Esophagus muscularis mucosa (tissue), 4 donors: ENCODE measurements at regions not wholly inside any gene's neighbourhood (a gene's known extent, or its start where the extent isn't known, plus 50 kb on each side); places are given as distances from the start of the nearest gene placed in this dataset.

ENCODE experiments used
- DNase-seq: peaks from one replicate; pipeline ENCODE4 v3.0.0-alpha.2; 2017; ENCODE audit errors: extremely low spot score
- H3K27ac ChIP-seq, 4 donors: fragments of 200-600 bp; sonication (generic); replicated peaks in 1 of 4; 1 replicate in 3 of 4; 2 replicates in 1 of 4; pipeline ENCODE4 v1.5.1; 2016 to 2019; ENCODE audit warnings: mild to moderate bottlenecking in 1 of 4
- H3K27me3 ChIP-seq, 4 donors: fragments of 200-600 bp; sonication (generic); one replicate each; pipeline versions ENCODE4 v1.5.1 to v1.6.0; 2016 to 2019
- H3K36me3 ChIP-seq, 4 donors: fragments of 200-600 bp; sonication (generic); one replicate each; pipeline ENCODE4 v1.5.1; 2016 to 2019
- H3K4me1 ChIP-seq, 4 donors: fragments of 200-600 bp; sonication (generic); one replicate each; pipeline ENCODE4 v1.5.1; 2016 to 2019
- H3K4me3 ChIP-seq, 4 donors: fragments of 200-600 bp; sonication (generic); 1 replicate in 2 of 4; 2 replicates in 2 of 4; pipeline ENCODE4 v1.5.1; 2016 to 2019; ENCODE audit warnings: mild to moderate bottlenecking in 4 of 4, moderate library complexity in 1 of 4
- H3K9me3 ChIP-seq, 4 donors: fragments of 200-600 bp; sonication (generic); 1 replicate in 3 of 4; 2 replicates in 1 of 4; pipeline ENCODE4 v1.5.1; 2016 to 2019
- CTCF ChIP-seq, 3 experiments: fragments of 200-600 bp in 2 of 3; fragments of 450-650 bp in 1 of 3; sonication (generic) in 2 of 3; IDR thresholded peaks; one replicate each; pipeline ENCODE4 v1.5.1; 2017 to 2019; ENCODE audit warnings: antibody characterized with exemption in 3 of 3, mild to moderate bottlenecking in 2 of 3, moderate library complexity in 1 of 3
- EP300 ChIP-seq: sonication (generic); formaldehyde crosslinking; IDR thresholded peaks from one replicate; pipeline ENCODE4 v1.6.1; 2017; ENCODE audit warnings: antibody characterized with exemption
- POLR2A ChIP-seq: fragments of 450-650 bp; IDR thresholded peaks from one replicate; pipeline ENCODE4 v1.6.1; 2017; ENCODE audit warnings: antibody characterized with exemption, moderate library complexity, mild to moderate bottlenecking, low read depth
- POLR2AphosphoS5 ChIP-seq, 2 donors: sonication (generic); formaldehyde crosslinking; IDR thresholded peaks; one replicate each; pipeline ENCODE4 v1.6.1; 2017; ENCODE audit warnings: antibody characterized with exemption in 2 of 2
- WGBS: methylation state at CpG from one replicate; pipeline ENCODE4 v1.1.5; 2018; 5-methylcytosine and 5-hydroxymethylcytosine counted together
- intact Hi-C: fragments of 100-400 bp; cut with DNase I; formaldehyde crosslinking; loops from one replicate; pipeline ENCODE4 v1.15.1; 2023

GRCh38 chr13:44111701-44112100, 232.0 kb downstream of the LACC1 start:
- intact Hi-C loops = no loop called here
- WGBS = 76% methylated on average over 3 of the region's 3 CpGs
- TF ChIP-seq POLR2AphosphoS5 (IDR thresholded peaks at IDR 0.05) = no peak
- TF ChIP-seq EP300 = no peak
- no peak for TF ChIP-seq CTCF (IDR thresholded peaks at IDR 0.05)
- TF ChIP-seq POLR2A = no peak
- DNase-seq = peak; percentile 74
- Histone ChIP-seq H3K36me3 (no peaks in the 10 kb centered on the region), H3K9me3 (no peaks in the 10 kb centered on the region), H3K27me3 (no peaks in the 10 kb centered on the region), H3K4me3 (no peak overlapping the region), H3K4me1 (peaks cover 5 to 27% (median 10%) of the 10 kb centered on the region in 4 donors), H3K27ac (no peak overlapping the region)

GRCh38 chr13:44112700-44113329, 233.1 kb downstream of the LACC1 start:
- no peaks in the 10 kb centered on the region for H3K36me3 ChIP-seq
- peaks cover 14 to 27% (median 19%) of the 10 kb centered on the region in 4 donors for H3K4me1 ChIP-seq
- intact Hi-C loops = no loop called here
- H3K9me3 ChIP-seq = no peaks in the 10 kb centered on the region
- peak; percentile 29 for DNase-seq
- TF ChIP-seq EP300 = no peak
- TF ChIP-seq CTCF (IDR thresholded peaks at IDR 0.05) = no peak
- no peak for TF ChIP-seq POLR2AphosphoS5 (IDR thresholded peaks at IDR 0.05)
- no peak for TF ChIP-seq POLR2A
- H3K27me3 ChIP-seq = no peaks in the 10 kb centered on the region
- H3K4me3 ChIP-seq = no peak overlapping the region
- no peak overlapping the region for H3K27ac ChIP-seq
- 86% methylated on average over 6 of the region's 6 CpGs for WGBS

- peak overlapping the region; percentile 41 to 69 (median 50) for H3K27ac ChIP-seq
- peaks cover 14 to 19% (median 16%) of the 10 kb centered on the region in 4 donors for H3K4me1 ChIP-seq
- no peak overlapping the region for H3K4me3 ChIP-seq
- TF ChIP-seq CTCF (IDR thresholded peaks at IDR 0.05) (peak in 1 of 3 experiments; percentile 21), POLR2AphosphoS5 (IDR thresholded peaks at IDR 0.05) (no peak)
- 45% methylated on average over 7 of the region's 7 CpGs for WGBS
- intact Hi-C loops = no loop called here
- H3K36me3 ChIP-seq = no peaks in the 10 kb centered on the region
- peak; percentile 80 for DNase-seq
- no peaks in the 10 kb centered on the region for H3K27me3 ChIP-seq
- H3K9me3 ChIP-seq = no peaks in the 10 kb centered on the region
These were observed 237.0 kb downstream of the LACC1 start for GRCh38 chr13:44116562-44117332.

- Histone ChIP-seq H3K4me3 (no peak overlapping the region), H3K27ac (peak overlapping the region; percentile 41 to 69 (median 50)), H3K4me1 (peaks cover 14 to 19% (median 16%) of the 10 kb centered on the region in 4 donors), H3K36me3 (no peaks in the 10 kb centered on the region), H3K27me3 (no peaks in the 10 kb centered on the region), H3K9me3 (no peaks in the 10 kb centered on the region)
- TF ChIP-seq EP300 = no peak
- TF ChIP-seq POLR2AphosphoS5 (IDR thresholded peaks at IDR 0.05) = no peak
- no peak for TF ChIP-seq POLR2A
- no peak for TF ChIP-seq CTCF (IDR thresholded peaks at IDR 0.05)
- intact Hi-C loops = no loop called here
- 11% methylated on average over 3 of the region's 3 CpGs for WGBS
- DNase-seq = peak; percentile 5
These were observed 237.6 kb downstream of the LACC1 start for GRCh38 chr13:44117351-44117750.
